ENCODE measurements at regions not wholly inside any gene's neighbourhood (a gene's known extent, or its start where the extent isn't known, plus 50 kb on each side); places are given as distances from the start of the nearest gene placed in this dataset.

- H3K4me1 Mint-ChIP-seq (ENCODE audit: low read depth), result no peaks in the 10 kb centered on the region
- no peaks in the 10 kb centered on the region for H3K36me3 Mint-ChIP-seq (ENCODE audit: low read depth)
- H3K9me3 Mint-ChIP-seq, result no peaks in the 10 kb centered on the region
- DNase-seq (no peak), ATAC-seq (no peak)
- CTCF ChIA-PET, result no interaction called here
- POLR2A ChIA-PET, result interaction anchor here (1.0 kb wide), 1 partner anchor 11 kb away, joined by 3 read pairs; no protein-coding TSS in a partner anchor
- no peak for TF ChIP-seq CTCF (IDR thresholded peaks at IDR 0.05)
- intact Hi-C loops (cut with micrococcal nuclease), result no loop called here
- H3K27me3 Mint-ChIP-seq, result no peaks in the 10 kb centered on the region
- H3K27ac Mint-ChIP-seq, result no peak overlapping the region
- H3K4me3 Mint-ChIP-seq, result no peak overlapping the region
Observed at GRCh38 chr16:73232555-73233328, 184.8 kb upstream of the ZFHX3 start.

- Mint-ChIP-seq H3K9me3 (no peaks in the 10 kb centered on the region), H3K27me3 (no peaks in the 10 kb centered on the region), H3K27ac (no peak overlapping the region), H3K36me3 (ENCODE audit: low read depth) (no peaks in the 10 kb centered on the region), H3K4me3 (no peak overlapping the region), H3K4me1 (ENCODE audit: low read depth) (no peaks in the 10 kb centered on the region)
- ChIA-PET POLR2A (interaction anchor here (1.0 kb wide), 1 partner anchor 10 kb away, joined by 3 read pairs; no protein-coding TSS in a partner anchor), CTCF (no interaction called here)
- DNase-seq (no peak), ATAC-seq (no peak)
- TF ChIP-seq CTCF (IDR thresholded peaks at IDR 0.05), result no peak
- intact Hi-C loops (cut with micrococcal nuclease), result no loop called here
Observed at GRCh38 chr16:73231944-73232554, 184.1 kb upstream of the ZFHX3 start.

- H3K9me3 Mint-ChIP-seq, result no peaks in the 10 kb centered on the region
- no peaks in the 10 kb centered on the region for H3K27me3 Mint-ChIP-seq
- no peaks in the 10 kb centered on the region for H3K4me1 Mint-ChIP-seq (ENCODE audit: low read depth)
- ChIA-PET POLR2A (no interaction called here), CTCF (no interaction called here)
- intact Hi-C loops (cut with micrococcal nuclease), result no loop called here
- H3K36me3 Mint-ChIP-seq (ENCODE audit: low read depth), result no peaks in the 10 kb centered on the region
- ATAC-seq, result no peak
- H3K27ac Mint-ChIP-seq, result no peak overlapping the region
- no peak overlapping the region for H3K4me3 Mint-ChIP-seq
- no peak for DNase-seq
- TF ChIP-seq CTCF (IDR thresholded peaks at IDR 0.05), result no peak
Observed at GRCh38 chr16:73231379-73231778, 183.5 kb upstream of the ZFHX3 start.

- intact Hi-C loops (cut with micrococcal nuclease), result no loop called here
- H3K27me3 Mint-ChIP-seq, result no peaks in the 10 kb centered on the region
- no peaks in the 10 kb centered on the region for H3K9me3 Mint-ChIP-seq
- no peak for ATAC-seq
- H3K36me3 Mint-ChIP-seq (ENCODE audit: low read depth), result no peaks in the 10 kb centered on the region
- TF ChIP-seq CTCF (IDR thresholded peaks at IDR 0.05), result no peak
- CTCF ChIA-PET, result no interaction called here
- H3K27ac Mint-ChIP-seq, result no peak overlapping the region
- no peaks in the 10 kb centered on the region for H3K4me1 Mint-ChIP-seq (ENCODE audit: low read depth)
- POLR2A ChIA-PET, result no interaction called here
- H3K4me3 Mint-ChIP-seq, result no peak overlapping the region
- DNase-seq, result no peak
Observed at GRCh38 chr16:73230651-73231050, 182.7 kb upstream of the ZFHX3 start.

GRCh38 chr16:73228649-73229048 is 180.7 kb upstream of the ZFHX3 start:
- Mint-ChIP-seq H3K9me3 (no peaks in the 10 kb centered on the region), H3K27me3 (no peaks in the 10 kb centered on the region), H3K4me1 (ENCODE audit: low read depth) (no peaks in the 10 kb centered on the region), H3K27ac (no peak overlapping the region), H3K36me3 (ENCODE audit: low read depth) (no peaks in the 10 kb centered on the region), H3K4me3 (no peak overlapping the region)
- DNase-seq (no peak), ATAC-seq (no peak)
- intact Hi-C loops (cut with micrococcal nuclease), result no loop called here
- POLR2A ChIA-PET, result no interaction called here
- CTCF ChIA-PET, result no interaction called here
- TF ChIP-seq CTCF (IDR thresholded peaks at IDR 0.05), result no peak
